HAP-1 (cell line): ENCODE measurements at regions not wholly inside any gene's neighbourhood (a gene's known extent, or its start where the extent isn't known, plus 50 kb on each side); places are given as distances from the start of the nearest gene placed in this dataset.

Experiments
- DNase-seq, 2 experiments: peaks; one replicate each; pipeline ENCODE4 v3.0.0-alpha.2; 2016 to 2020; ENCODE audit warnings: low spot score in 2 of 2
- H3K27me3 ChIP-seq: fragments of 250-450 bp; sonication (Bioruptor Pico); 2 replicates; pipeline ENCODE4 v1.5.1; 2020; ENCODE audit warnings: low read depth, mild to moderate bottlenecking, moderate library complexity
- H3K36me3 ChIP-seq: fragments of 250-450 bp; sonication (Bioruptor Pico); replicated peaks from 2 replicates; pipeline ENCODE4 v1.5.1; 2020; ENCODE audit warnings: mild to moderate bottlenecking
- H3K4me1 ChIP-seq: fragments of 250-450 bp; sonication (Bioruptor Pico); 2 replicates; pipeline ENCODE4 v1.5.1; 2020; ENCODE audit warnings: mild to moderate bottlenecking
- H3K4me3 ChIP-seq: fragments of 250-450 bp; sonication (Bioruptor Pico); 2 replicates; pipeline ENCODE4 v1.5.1; 2020; ENCODE audit warnings: mild to moderate bottlenecking, moderate library complexity
- H3K9me3 ChIP-seq: fragments of 250-450 bp; sonication (Bioruptor Pico); 2 replicates; pipeline ENCODE4 v1.5.1; 2020; ENCODE audit warnings: mild to moderate bottlenecking, moderate library complexity
- in situ Hi-C: fragments of 300-500 bp; cut with MboI; formaldehyde crosslinking; loops from 3 replicates; pipeline ENCODE4 v1.14.3; 2020; ENCODE audit warnings: low sequenced_read_pairs, inconsistent platforms, mixed read lengths

- in situ Hi-C loops: no loop called here
- peaks cover 5% of the 10 kb centered on the region; the same call in 1 of the 2 replicates for H3K9me3 ChIP-seq
- DNase-seq: no peak
- H3K36me3 ChIP-seq: no peaks in the 10 kb centered on the region
- H3K4me1 ChIP-seq: no peaks in the 10 kb centered on the region
- no peak overlapping the region for H3K4me3 ChIP-seq
- H3K27me3 ChIP-seq: no peaks in the 10 kb centered on the region; the same call in 1 of the 2 replicates
Measured at GRCh38 chr15:81074773-81075172, 59.3 kb upstream of the CFAP161 start.

GRCh38 chr15:81075272-81075671, 58.8 kb upstream of the CFAP161 start:
- DNase-seq: no peak
- Histone ChIP-seq H3K4me3 (no peak overlapping the region), H3K4me1 (no peaks in the 10 kb centered on the region), H3K9me3 (peaks cover 5% of the 10 kb centered on the region; the same call in 1 of the 2 replicates), H3K27me3 (no peaks in the 10 kb centered on the region; the same call in 1 of the 2 replicates), H3K36me3 (no peaks in the 10 kb centered on the region)
- in situ Hi-C loops: no loop called here

GRCh38 chr15:81080996-81081395, 53.1 kb upstream of the CFAP161 start:
- Histone ChIP-seq H3K27me3 (no peaks in the 10 kb centered on the region; the same call in 1 of the 2 replicates), H3K4me3 (no peak overlapping the region), H3K9me3 (peaks cover 5% of the 10 kb centered on the region; the same call in 1 of the 2 replicates), H3K4me1 (no peaks in the 10 kb centered on the region), H3K36me3 (no peaks in the 10 kb centered on the region)
- in situ Hi-C loops: no loop called here
- no peak for DNase-seq

GRCh38 chr15:81083201-81083600, 50.9 kb upstream of the CFAP161 start:
- peaks cover 2% of the 10 kb centered on the region; the same call in 1 of the 2 replicates for H3K27me3 ChIP-seq
- no peaks in the 10 kb centered on the region for H3K36me3 ChIP-seq
- no peaks in the 10 kb centered on the region for H3K9me3 ChIP-seq
- in situ Hi-C loops: no loop called here
- DNase-seq: no peak
- no peaks in the 10 kb centered on the region for H3K4me1 ChIP-seq
- H3K4me3 ChIP-seq: no peak overlapping the region
